ENCODE measurements at regions not wholly inside any gene's neighbourhood (a gene's known extent, or its start where the extent isn't known, plus 50 kb on each side); places are given as distances from the start of the nearest gene placed in this dataset.
"Not testable (repeated sequence)": the region's sequence is repeated elsewhere in the genome, so short reads cannot be mapped to it uniquely, and the experiment has no call there.

- DNase-seq = no peak
Observed at GRCh38 chr7:156374335-156374734, 266.2 kb upstream of the RNF32 start.

- DNase-seq = not testable (repeated sequence)
Observed at GRCh38 chr7:156369929-156370328, 270.6 kb upstream of the RNF32 start.

- DNase-seq = no peak
Observed at GRCh38 chr7:156368053-156368843, 272.3 kb upstream of the RNF32 start.

GRCh38 chr7:156363751-156364150 is 276.8 kb upstream of the RNF32 start:
- DNase-seq = no peak

- DNase-seq = no peak
Observed at GRCh38 chr7:156360835-156361234, 279.7 kb upstream of the RNF32 start.

- no peak for DNase-seq
Observed at GRCh38 chr7:156356551-156356950, 284.0 kb upstream of the RNF32 start.

- DNase-seq = no peak
Observed at GRCh38 chr7:156353352-156353751, 287.2 kb upstream of the RNF32 start.

- not testable (repeated sequence) for DNase-seq
Observed at GRCh38 chr7:156347703-156348248, 292.8 kb upstream of the RNF32 start.

GRCh38 chr7:156347132-156347531 is 293.4 kb upstream of the RNF32 start:
- DNase-seq = no peak

GRCh38 chr7:156344595-156344994 is 296.0 kb upstream of the RNF32 start:
- no peak for DNase-seq

- peak; percentile 19 for DNase-seq
Observed at GRCh38 chr7:156334636-156335035, 305.9 kb upstream of the RNF32 start.

GRCh38 chr7:156327916-156328315 is 312.7 kb upstream of the RNF32 start:
- DNase-seq = no peak

- DNase-seq = no peak
Observed at GRCh38 chr7:156327474-156327873, 313.1 kb upstream of the RNF32 start.

- no peak for DNase-seq
Observed at GRCh38 chr7:156324201-156324600, 316.4 kb upstream of the RNF32 start.

GRCh38 chr7:156321430-156321829 is 319.1 kb upstream of the RNF32 start:
- not testable (repeated sequence) for DNase-seq

- DNase-seq = no peak
Observed at GRCh38 chr7:156318926-156319325, 321.6 kb upstream of the RNF32 start.

GRCh38 chr7:156318426-156318825 is 322.1 kb upstream of the RNF32 start:
- DNase-seq = no peak

GRCh38 chr7:156309016-156309620 is 331.5 kb upstream of the RNF32 start:
- no peak for DNase-seq

- no peak for DNase-seq
Observed at GRCh38 chr7:156307193-156307592, 333.4 kb upstream of the RNF32 start.

- no peak for DNase-seq
Observed at GRCh38 chr7:156305351-156305750, 335.2 kb upstream of the RNF32 start.

- DNase-seq = no peak
Observed at GRCh38 chr7:156282816-156283215, 357.8 kb upstream of the RNF32 start.

- DNase-seq = no peak
Observed at GRCh38 chr7:156279635-156280034, 360.9 kb upstream of the RNF32 start.

- DNase-seq = no peak
Observed at GRCh38 chr7:156275292-156275691, 365.3 kb upstream of the RNF32 start.

- no peak for DNase-seq
Observed at GRCh38 chr7:156274557-156274956, 366.0 kb upstream of the RNF32 start.
